Activated CD8-positive, alpha-beta T cell treated with anti-CD3 and anti-CD28 coated beads, Interleukin-2, amount 10 ng/mL, durations not matched to agents 7 days and 5 days (primary cell): ENCODE measurements at regions not wholly inside any gene's neighbourhood (a gene's known extent, or its start where the extent isn't known, plus 50 kb on each side); places are given as distances from the start of the nearest gene placed in this dataset.

Experiments
- ATAC-seq: fragments of 150-1000 bp; cut with Tn5 transposase; one replicate; pipeline ENCODE4 v1.10.0; 2021; ENCODE audit warnings: moderate library complexity
- CTCF ChIA-PET: fragments of 350-600 bp; sonication (Branson Sonifier 250); formaldehyde crosslinking; loops from one replicate; lab custom pipeline; 2021; ENCODE audit warnings: antibody characterized with exemption; lab: Charles Lee
- POLR2A ChIA-PET: fragments of 350-600 bp; sonication (Branson Sonifier 250); formaldehyde crosslinking; loops from one replicate; lab custom pipeline; 2021; ENCODE audit warnings: antibody characterized with exemption; lab: Charles Lee
- DNase-seq: peaks from one replicate; pipeline ENCODE4 v3.0.0-alpha.2; 2020
- H3K27ac Mint-ChIP-seq: one replicate; pipeline ENCODE4 v1.8.0; 2021; ENCODE audit warnings: mild to moderate bottlenecking, mixed read lengths
- H3K27me3 Mint-ChIP-seq: one replicate; pipeline ENCODE4 v1.8.0; 2021; ENCODE audit warnings: low read depth, mixed read lengths
- H3K36me3 Mint-ChIP-seq: one replicate; pipeline ENCODE4 v1.8.0; 2021; ENCODE audit warnings: low read depth, mixed read lengths
- H3K4me1 Mint-ChIP-seq: one replicate; pipeline ENCODE4 v1.8.0; 2021; ENCODE audit warnings: low read depth, mixed read lengths
- H3K4me3 Mint-ChIP-seq: one replicate; pipeline ENCODE4 v1.8.0; 2021; ENCODE audit warnings: mild to moderate bottlenecking, mixed read lengths
- H3K9me3 Mint-ChIP-seq: one replicate; pipeline ENCODE4 v1.8.0; 2022; ENCODE audit warnings: mixed read lengths; ENCODE audit not compliant: insufficient read depth

GRCh38 chr7:84314263-84314662 is 119.7 kb upstream of the SEMA3A start:
- CTCF ChIA-PET = no interaction called here
- Mint-ChIP-seq H3K4me1 (no peaks in the 10 kb centered on the region), H3K36me3 (no peaks in the 10 kb centered on the region)

GRCh38 chr7:84304407-84304806 is 109.8 kb upstream of the SEMA3A start:
- no peaks in the 10 kb centered on the region for H3K27me3 Mint-ChIP-seq
- no peaks in the 10 kb centered on the region for H3K36me3 Mint-ChIP-seq
- no peaks in the 10 kb centered on the region for H3K4me1 Mint-ChIP-seq
- no peak overlapping the region for H3K27ac Mint-ChIP-seq
- ChIA-PET POLR2A (no interaction called here), CTCF (no interaction called here)
- DNase-seq (no peak), ATAC-seq (no peak)
- H3K4me3 Mint-ChIP-seq = no peak overlapping the region
- H3K9me3 Mint-ChIP-seq = no peaks in the 10 kb centered on the region

More at GRCh38 chr7:84314263-84314662, 119.7 kb upstream of the SEMA3A start:
- POLR2A ChIA-PET = no interaction called here
- ATAC-seq (no peak), DNase-seq (no peak)
- no peaks in the 10 kb centered on the region for H3K9me3 Mint-ChIP-seq
- H3K27ac Mint-ChIP-seq = no peak overlapping the region
- H3K4me3 Mint-ChIP-seq = no peak overlapping the region
- no peaks in the 10 kb centered on the region for H3K27me3 Mint-ChIP-seq

GRCh38 chr7:84302949-84303348 is 108.4 kb upstream of the SEMA3A start:
- Mint-ChIP-seq H3K36me3 (no peaks in the 10 kb centered on the region), H3K4me3 (no peak overlapping the region), H3K27me3 (no peaks in the 10 kb centered on the region), H3K27ac (no peak overlapping the region), H3K4me1 (no peaks in the 10 kb centered on the region), H3K9me3 (no peaks in the 10 kb centered on the region)
- no peak for DNase-seq
- no peak for ATAC-seq
- ChIA-PET CTCF (no interaction called here), POLR2A (no interaction called here)

GRCh38 chr7:84297616-84298015 is 103.0 kb upstream of the SEMA3A start:
- Mint-ChIP-seq H3K9me3 (no peaks in the 10 kb centered on the region), H3K36me3 (no peaks in the 10 kb centered on the region), H3K4me1 (no peaks in the 10 kb centered on the region), H3K4me3 (no peak overlapping the region), H3K27me3 (no peaks in the 10 kb centered on the region), H3K27ac (no peak overlapping the region)
- CTCF ChIA-PET = no interaction called here
- POLR2A ChIA-PET = no interaction called here
- ATAC-seq (no peak), DNase-seq (no peak)

DNA sequence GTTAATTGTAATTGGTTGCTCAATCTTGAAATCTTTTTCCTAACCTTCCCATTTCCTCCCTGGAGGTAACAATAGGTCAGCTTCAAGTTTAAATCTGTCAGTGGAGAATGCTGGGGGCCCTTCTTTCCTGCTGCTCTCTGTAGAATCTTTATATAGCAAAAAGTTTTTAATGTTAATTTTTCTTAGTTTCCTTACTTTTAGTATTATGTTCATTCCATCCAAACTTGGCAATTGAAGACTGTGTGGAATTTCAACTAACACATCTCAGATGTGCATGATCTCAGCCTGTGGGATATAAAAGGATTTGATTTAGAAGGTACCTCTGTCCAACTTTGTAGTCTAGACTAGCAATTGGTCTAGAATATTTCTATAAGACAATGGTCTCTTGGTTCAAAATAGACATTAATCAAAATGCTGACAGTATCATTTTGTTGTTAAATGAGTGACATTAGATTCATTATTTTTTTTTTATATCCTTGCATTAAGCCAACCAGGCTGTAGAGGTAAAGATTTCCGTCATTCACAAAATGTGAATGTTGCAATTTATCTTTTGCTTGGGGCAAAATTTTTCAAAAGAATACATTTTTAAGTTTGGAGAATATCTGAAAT is 100.4 kb upstream of the SEMA3A start:
- DNase-seq = no peak
- ChIA-PET CTCF (no interaction called here), POLR2A (no interaction called here)
- H3K4me3 Mint-ChIP-seq = no peak overlapping the region
- no peaks in the 10 kb centered on the region for H3K4me1 Mint-ChIP-seq
- ATAC-seq = no peak
- H3K9me3 Mint-ChIP-seq = no peaks in the 10 kb centered on the region
- no peaks in the 10 kb centered on the region for H3K36me3 Mint-ChIP-seq
- H3K27ac Mint-ChIP-seq = no peak overlapping the region
- no peaks in the 10 kb centered on the region for H3K27me3 Mint-ChIP-seq

DNA sequence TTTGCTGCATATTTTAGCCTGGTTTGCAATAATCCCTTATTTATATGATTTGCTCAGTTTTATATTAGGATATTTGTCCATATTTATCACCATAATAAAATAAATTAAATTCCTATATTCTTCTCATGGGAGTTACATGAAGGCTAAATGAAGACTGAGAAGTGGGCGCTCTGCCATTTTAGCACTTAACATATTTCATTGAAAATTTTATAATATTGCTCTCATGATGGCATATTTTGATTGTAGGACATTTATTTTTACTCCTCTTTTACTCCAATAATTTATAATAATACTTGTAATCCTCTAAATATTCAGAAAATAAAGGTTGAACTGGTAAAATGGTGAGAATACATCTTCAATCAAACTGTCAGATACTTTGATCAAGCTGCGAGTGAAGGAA is 99.8 kb upstream of the SEMA3A start:
- ATAC-seq (no peak), DNase-seq (no peak)
- no peaks in the 10 kb centered on the region for H3K4me1 Mint-ChIP-seq
- H3K27ac Mint-ChIP-seq = no peak overlapping the region
- ChIA-PET POLR2A (no interaction called here), CTCF (no interaction called here)
- H3K27me3 Mint-ChIP-seq = no peaks in the 10 kb centered on the region
- no peaks in the 10 kb centered on the region for H3K9me3 Mint-ChIP-seq
- no peak overlapping the region for H3K4me3 Mint-ChIP-seq
- H3K36me3 Mint-ChIP-seq = no peaks in the 10 kb centered on the region

- H3K27ac Mint-ChIP-seq = no peak overlapping the region
- ATAC-seq (no peak), DNase-seq (no peak)
- ChIA-PET CTCF (no interaction called here), POLR2A (no interaction called here)
- H3K36me3 Mint-ChIP-seq = no peaks in the 10 kb centered on the region
- H3K9me3 Mint-ChIP-seq = no peaks in the 10 kb centered on the region
- H3K4me1 Mint-ChIP-seq = no peaks in the 10 kb centered on the region
- no peak overlapping the region for H3K4me3 Mint-ChIP-seq
- no peaks in the 10 kb centered on the region for H3K27me3 Mint-ChIP-seq
These were observed 97.2 kb upstream of the SEMA3A start for GRCh38 chr7:84291756-84292155.

DNA sequence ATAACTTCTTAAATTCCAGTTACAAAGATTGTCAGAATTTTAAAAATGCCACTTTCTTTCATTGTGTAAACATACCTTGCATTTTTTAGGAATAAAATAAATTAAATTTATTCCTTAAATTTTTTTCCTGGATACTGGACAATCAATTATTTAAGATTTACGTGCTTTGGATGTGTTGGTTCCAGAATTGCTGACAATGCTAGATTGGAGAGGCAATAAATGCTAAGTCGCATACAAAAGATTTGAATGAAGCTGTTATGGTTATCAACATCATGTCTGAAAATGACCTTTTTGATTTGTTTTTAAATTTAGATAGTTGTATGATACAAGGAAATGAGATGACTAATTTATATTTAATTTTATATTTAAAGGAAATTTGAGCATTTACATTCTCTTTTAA is 89.2 kb upstream of the SEMA3A start:
- H3K4me3 Mint-ChIP-seq = no peak overlapping the region
- ATAC-seq = no peak
- POLR2A ChIA-PET = no interaction called here
- no peaks in the 10 kb centered on the region for H3K9me3 Mint-ChIP-seq
- no peaks in the 10 kb centered on the region for H3K4me1 Mint-ChIP-seq
- CTCF ChIA-PET = no interaction called here
- DNase-seq = no peak
- H3K27me3 Mint-ChIP-seq = no peaks in the 10 kb centered on the region
- no peaks in the 10 kb centered on the region for H3K36me3 Mint-ChIP-seq
- no peak overlapping the region for H3K27ac Mint-ChIP-seq

DNA sequence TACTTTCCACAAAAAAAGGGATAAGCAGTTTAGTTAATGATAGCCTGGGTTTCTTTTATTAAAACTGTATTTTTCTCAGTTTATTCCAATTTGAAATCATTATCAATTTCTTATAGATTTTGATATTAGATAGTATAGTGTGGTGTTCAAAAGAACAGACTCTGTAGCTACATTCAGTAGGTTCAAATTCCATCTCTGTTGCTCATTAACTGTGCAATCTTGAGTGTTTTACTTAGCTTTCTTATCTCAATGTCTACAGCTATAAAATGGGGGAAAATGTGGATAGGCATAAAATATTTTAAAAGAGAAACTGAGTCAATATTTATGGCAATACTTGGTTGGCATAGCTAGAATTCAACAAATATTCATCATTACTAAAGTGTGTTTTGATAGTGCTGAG is 86.9 kb upstream of the SEMA3A start:
- ChIA-PET CTCF (no interaction called here), POLR2A (no interaction called here)
- Mint-ChIP-seq H3K4me1 (no peaks in the 10 kb centered on the region), H3K4me3 (no peak overlapping the region), H3K9me3 (no peaks in the 10 kb centered on the region), H3K27me3 (no peaks in the 10 kb centered on the region), H3K27ac (no peak overlapping the region), H3K36me3 (no peaks in the 10 kb centered on the region)
- ATAC-seq (no peak), DNase-seq (no peak)

DNA sequence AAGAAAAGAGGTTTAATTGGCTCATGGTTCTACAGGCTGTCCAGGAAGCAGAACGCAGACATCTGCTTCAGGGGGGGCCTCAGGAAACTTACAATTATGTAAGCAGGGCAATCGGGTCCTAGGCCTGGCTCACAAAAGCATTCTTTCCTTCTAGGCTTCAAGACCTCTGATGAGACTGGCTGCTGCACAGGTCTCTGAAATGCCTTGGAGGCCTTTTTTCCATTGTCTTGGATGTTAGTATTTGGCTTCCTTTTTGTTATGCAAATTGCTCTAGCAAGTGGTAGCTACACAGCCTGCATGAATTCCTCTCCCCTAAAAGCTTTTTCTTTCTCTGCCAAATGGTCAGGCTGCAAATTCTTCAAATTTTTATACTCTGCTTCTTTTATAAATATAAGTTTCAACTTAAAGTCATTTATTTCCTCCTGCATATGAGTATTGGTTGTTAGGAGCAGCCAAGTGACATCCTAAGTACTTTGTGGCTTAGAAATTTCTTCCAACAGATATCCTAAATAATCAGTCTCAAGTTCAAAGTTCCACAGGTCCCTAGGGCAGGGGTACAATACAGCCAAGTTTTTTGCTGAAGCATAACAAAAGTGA is 83.1 kb upstream of the SEMA3A start:
- ChIA-PET CTCF (no interaction called here), POLR2A (no interaction called here)
- H3K36me3 Mint-ChIP-seq = no peaks in the 10 kb centered on the region
- ATAC-seq = no peak
- no peaks in the 10 kb centered on the region for H3K9me3 Mint-ChIP-seq
- DNase-seq = no peak
- no peaks in the 10 kb centered on the region for H3K27me3 Mint-ChIP-seq
- H3K4me1 Mint-ChIP-seq = no peaks in the 10 kb centered on the region
- H3K27ac Mint-ChIP-seq = no peak overlapping the region
- no peak overlapping the region for H3K4me3 Mint-ChIP-seq

GRCh38 chr7:84274029-84274638 is 79.5 kb upstream of the SEMA3A start:
- DNase-seq (no peak), ATAC-seq (no peak)
- Mint-ChIP-seq H3K27ac (no peak overlapping the region), H3K27me3 (no peaks in the 10 kb centered on the region), H3K9me3 (no peaks in the 10 kb centered on the region), H3K4me3 (no peak overlapping the region), H3K4me1 (no peaks in the 10 kb centered on the region), H3K36me3 (no peaks in the 10 kb centered on the region)
- ChIA-PET POLR2A (no interaction called here), CTCF (no interaction called here)

DNA sequence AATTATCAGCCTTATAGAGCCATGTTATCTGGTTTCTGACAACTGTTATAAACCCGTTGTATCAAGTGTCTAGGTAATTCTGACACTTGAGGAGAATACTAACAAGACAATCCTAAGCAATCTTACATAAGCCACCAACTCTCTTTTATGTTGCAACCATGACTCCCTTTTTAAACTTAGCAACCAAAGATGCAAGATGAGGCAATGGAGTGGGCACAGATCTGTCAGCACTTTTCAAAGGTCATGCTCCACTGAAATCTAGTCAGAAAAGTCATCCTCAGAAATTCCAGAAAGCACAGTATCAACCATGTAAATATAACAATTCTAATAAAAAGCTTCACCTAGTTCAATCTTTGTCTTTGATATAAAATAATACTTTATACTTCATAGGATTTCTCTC is 77.0 kb upstream of the SEMA3A start:
- H3K4me1 Mint-ChIP-seq = no peaks in the 10 kb centered on the region
- ChIA-PET POLR2A (no interaction called here), CTCF (no interaction called here)
- no peaks in the 10 kb centered on the region for H3K9me3 Mint-ChIP-seq
- no peaks in the 10 kb centered on the region for H3K36me3 Mint-ChIP-seq
- ATAC-seq = no peak
- H3K27ac Mint-ChIP-seq = no peak overlapping the region
- no peak overlapping the region for H3K4me3 Mint-ChIP-seq
- no peak for DNase-seq
- H3K27me3 Mint-ChIP-seq = no peaks in the 10 kb centered on the region
